Left kidney (tissue), 1 donor: ENCODE measurements at regions not wholly inside any gene's neighbourhood (a gene's known extent, or its start where the extent isn't known, plus 50 kb on each side); places are given as distances from the start of the nearest gene placed in this dataset.

Source experiments
- DNase-seq: peaks from one replicate; pipeline ENCODE4 v3.0.0-alpha.2; 2013

GRCh38 chr2:12971581-12972365 lies 255.0 kb downstream of the TRIB2 start:
- no peak for DNase-seq

GRCh38 chr2:12978066-12978835 lies 261.5 kb downstream of the TRIB2 start:
- DNase-seq, result no peak

GRCh38 chr2:12979066-12979465 lies 262.3 kb downstream of the TRIB2 start:
- DNase-seq, result no peak

- no peak for DNase-seq
Measured at GRCh38 chr2:12980817-12981216, 264.1 kb downstream of the TRIB2 start.

GRCh38 chr2:12982149-12982584 lies 265.4 kb downstream of the TRIB2 start:
- no peak for DNase-seq

GRCh38 chr2:12987246-12987645 lies 270.5 kb downstream of the TRIB2 start:
- DNase-seq, result no peak

- DNase-seq, result no peak
Measured at GRCh38 chr2:12988279-12988678, 271.5 kb downstream of the TRIB2 start.

- no peak for DNase-seq
Measured at GRCh38 chr2:12990523-12990922, 273.8 kb downstream of the TRIB2 start.

- DNase-seq, result no peak
Measured at GRCh38 chr2:12998685-12999084, 281.9 kb downstream of the TRIB2 start.

GRCh38 chr2:13000664-13001363 lies 284.1 kb downstream of the TRIB2 start:
- no peak for DNase-seq

- no peak for DNase-seq
Measured at GRCh38 chr2:13001408-13001807, 284.7 kb downstream of the TRIB2 start.

- DNase-seq, result no peak
Measured at GRCh38 chr2:13002536-13003331, 286.0 kb downstream of the TRIB2 start.

- DNase-seq, result no peak
Measured at GRCh38 chr2:13003500-13003899, 286.8 kb downstream of the TRIB2 start.

GRCh38 chr2:13005048-13005447 lies 288.3 kb downstream of the TRIB2 start:
- no peak for DNase-seq

- DNase-seq, result no peak
Measured at GRCh38 chr2:13005761-13006335, 289.1 kb downstream of the TRIB2 start.

GRCh38 chr2:13006426-13006825 lies 289.7 kb downstream of the TRIB2 start:
- no peak for DNase-seq

- DNase-seq, result peak; percentile 84
Measured at GRCh38 chr2:13006829-13007717, 290.3 kb downstream of the TRIB2 start.

GRCh38 chr2:13009027-13009642 lies 292.4 kb downstream of the TRIB2 start:
- no peak for DNase-seq

- no peak for DNase-seq
Measured at GRCh38 chr2:13010283-13010682, 293.5 kb downstream of the TRIB2 start.

GRCh38 chr2:13014783-13015182 lies 298.0 kb downstream of the TRIB2 start:
- DNase-seq, result no peak
